Vagina (tissue), 2 donors: ENCODE measurements at regions not wholly inside any gene's neighbourhood (a gene's known extent, or its start where the extent isn't known, plus 50 kb on each side); places are given as distances from the start of the nearest gene placed in this dataset.

Source experiments
- POLR2A ChIP-seq, 2 donors: fragments of 450-650 bp; IDR thresholded peaks; one replicate each; pipeline ENCODE4 v1.6.1; 2017; ENCODE audit warnings: antibody characterized with exemption in 2 of 2, mild to moderate bottlenecking in 2 of 2, moderate library complexity in 2 of 2
- POLR2AphosphoS5 ChIP-seq, 2 donors: sonication (generic); formaldehyde crosslinking; IDR thresholded peaks; one replicate each; pipeline ENCODE4 v1.9.0; 2017; ENCODE audit warnings: antibody characterized with exemption in 2 of 2, mild to moderate bottlenecking in 2 of 2, low read depth in 1 of 2; ENCODE audit not compliant: insufficient read depth in 1 of 2
- TF ChIP-seq, protein P1 (sequence below), 3 experiments: fragments of 450-650 bp in 2 of 3; fragments of 200-600 bp in 1 of 3; sonication (generic) in 1 of 3; IDR thresholded peaks; one replicate each; pipeline ENCODE4 v1.5.1; 2017 to 2019; ENCODE audit warnings: antibody characterized with exemption in 3 of 3, mild to moderate bottlenecking in 2 of 3, moderate library complexity in 2 of 3

DNA sequence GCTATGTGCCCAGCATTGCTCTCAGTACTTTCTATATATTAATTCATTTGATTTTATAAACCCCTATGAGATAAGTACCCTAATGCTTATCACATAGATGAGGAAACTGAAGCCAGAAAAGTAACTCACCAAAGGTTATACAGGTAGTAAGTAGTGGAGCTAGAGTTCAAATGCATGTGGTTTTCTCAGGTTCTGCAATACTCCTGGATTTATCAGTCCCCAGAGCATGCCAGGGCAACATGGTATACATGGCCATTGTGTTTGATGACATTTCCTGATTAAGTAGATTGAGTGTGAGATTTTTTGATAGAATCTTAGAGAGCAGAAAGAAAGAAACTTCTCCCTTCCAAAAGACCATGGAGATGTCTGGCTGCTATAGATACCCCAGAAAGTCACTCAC, 233.1 kb downstream of the IKZF2 start:
- no peak for TF ChIP-seq POLR2A (IDR thresholded peaks at IDR 0.05)
- no peak for TF ChIP-seq POLR2AphosphoS5 (IDR thresholded peaks at IDR 0.05; ENCODE audit: insufficient read depth in 1 of 2, low read depth in 1 of 2)
- TF ChIP-seq, protein P1, sequence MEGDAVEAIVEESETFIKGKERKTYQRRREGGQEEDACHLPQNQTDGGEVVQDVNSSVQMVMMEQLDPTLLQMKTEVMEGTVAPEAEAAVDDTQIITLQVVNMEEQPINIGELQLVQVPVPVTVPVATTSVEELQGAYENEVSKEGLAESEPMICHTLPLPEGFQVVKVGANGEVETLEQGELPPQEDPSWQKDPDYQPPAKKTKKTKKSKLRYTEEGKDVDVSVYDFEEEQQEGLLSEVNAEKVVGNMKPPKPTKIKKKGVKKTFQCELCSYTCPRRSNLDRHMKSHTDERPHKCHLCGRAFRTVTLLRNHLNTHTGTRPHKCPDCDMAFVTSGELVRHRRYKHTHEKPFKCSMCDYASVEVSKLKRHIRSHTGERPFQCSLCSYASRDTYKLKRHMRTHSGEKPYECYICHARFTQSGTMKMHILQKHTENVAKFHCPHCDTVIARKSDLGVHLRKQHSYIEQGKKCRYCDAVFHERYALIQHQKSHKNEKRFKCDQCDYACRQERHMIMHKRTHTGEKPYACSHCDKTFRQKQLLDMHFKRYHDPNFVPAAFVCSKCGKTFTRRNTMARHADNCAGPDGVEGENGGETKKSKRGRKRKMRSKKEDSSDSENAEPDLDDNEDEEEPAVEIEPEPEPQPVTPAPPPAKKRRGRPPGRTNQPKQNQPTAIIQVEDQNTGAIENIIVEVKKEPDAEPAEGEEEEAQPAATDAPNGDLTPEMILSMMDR (IDR thresholded peaks at IDR 0.05), result no peak
